Sigmoid colon (tissue), 6 donors: ENCODE measurements at regions not wholly inside any gene's neighbourhood (a gene's known extent, or its start where the extent isn't known, plus 50 kb on each side); places are given as distances from the start of the nearest gene placed in this dataset.

Experiments used
- DNase-seq: peaks from one replicate; pipeline ENCODE4 v3.0.0-alpha.2; 2019
- H3K27ac ChIP-seq, 4 donors: fragments of 200-600 bp; sonication (generic); one replicate each; pipeline ENCODE4 v1.5.1; 2016 to 2019; ENCODE audit warnings: mild to moderate bottlenecking in 1 of 4
- H3K27me3 ChIP-seq, 3 donors: fragments of 200-600 bp; sonication (generic); one replicate each; pipeline ENCODE4 v1.5.1; 2019; ENCODE audit warnings: mild to moderate bottlenecking in 1 of 3
- H3K36me3 ChIP-seq, 4 donors: fragments of 200-600 bp; sonication (generic); one replicate each; pipeline ENCODE4 v1.5.1; 2016 to 2019
- H3K4me1 ChIP-seq, 4 donors: fragments of 200-600 bp; sonication (generic); one replicate each; pipeline ENCODE4 v1.5.1; 2017 to 2019
- H3K4me3 ChIP-seq, 4 donors: fragments of 200-600 bp; sonication (generic); one replicate each; pipeline ENCODE4 v1.5.1; 2017 to 2019; ENCODE audit warnings: mild to moderate bottlenecking in 2 of 4, moderate library complexity in 1 of 4
- H3K9me3 ChIP-seq, 4 donors: fragments of 200-600 bp in 3 of 4; sonication (generic) in 3 of 4; one replicate each; pipeline versions ENCODE4 v1.5.1 to v1.6.1; 2013 to 2019
- CTCF ChIP-seq, 4 experiments: fragments of 450-650 bp in 3 of 4; fragments of 200-600 bp in 1 of 4; IDR thresholded peaks; one replicate each; pipeline ENCODE4 v1.5.1; 2016 to 2019; ENCODE audit warnings: antibody characterized with exemption in 4 of 4, mild to moderate bottlenecking in 3 of 4, moderate library complexity in 2 of 4
- EP300 ChIP-seq, 4 donors: sonication (generic); formaldehyde crosslinking; IDR thresholded peaks; one replicate each; pipeline ENCODE4 v1.6.1; 2017; ENCODE audit warnings: antibody characterized with exemption in 4 of 4
- POLR2A ChIP-seq, 2 donors: fragments of 450-650 bp; IDR thresholded peaks; one replicate each; pipeline ENCODE4 v1.6.1; 2016; ENCODE audit warnings: antibody characterized with exemption in 2 of 2, mild to moderate bottlenecking in 2 of 2, moderate library complexity in 2 of 2
- POLR2AphosphoS5 ChIP-seq, 4 donors: sonication (generic); formaldehyde crosslinking; IDR thresholded peaks; one replicate each; pipeline ENCODE4 v1.6.1; 2017; ENCODE audit warnings: antibody characterized with exemption in 4 of 4
- WGBS, 2 donors: extraction: QIAGEN DNeasy Blood & Tissue Kit; methylation state at CpG; one replicate each; pipeline ENCODE4 v1.1.7; 2013; 5-methylcytosine and 5-hydroxymethylcytosine counted together
- intact Hi-C: fragments of 100-400 bp; cut with DNase I; formaldehyde crosslinking; loops from one replicate; pipeline ENCODE4 v1.15.1; 2023
- donor health status: healthy with polysubstance abuse.
- donor health status: healthy.

- 12 to 66% methylated on average over 3 of the region's 3 CpGs for WGBS, 2 donors
- no peak for TF ChIP-seq POLR2AphosphoS5 (IDR thresholded peaks at IDR 0.05)
- TF ChIP-seq EP300 (IDR thresholded peaks at IDR 0.05), result no peak
- TF ChIP-seq CTCF (IDR thresholded peaks at IDR 0.05), result no peak
- no peak for TF ChIP-seq POLR2A (IDR thresholded peaks at IDR 0.05)
- Histone ChIP-seq H3K27ac (no peak overlapping the region), H3K4me3 (no peak overlapping the region), H3K9me3 (peaks cover 0 to 4% (median 0%) of the 10 kb centered on the region in 4 donors), H3K27me3 (no peaks in the 10 kb centered on the region), H3K4me1 (no peaks in the 10 kb centered on the region), H3K36me3 (no peaks in the 10 kb centered on the region)
- intact Hi-C loops, result no loop called here
- no peak for DNase-seq
These were observed 539.3 kb downstream of the ZNF608 start for GRCh38 chr5:124207118-124207517.

- Histone ChIP-seq H3K9me3 (peaks cover 0 to 4% (median 0%) of the 10 kb centered on the region in 4 donors), H3K36me3 (no peaks in the 10 kb centered on the region), H3K4me1 (no peaks in the 10 kb centered on the region), H3K4me3 (no peak overlapping the region), H3K27ac (no peak overlapping the region), H3K27me3 (no peaks in the 10 kb centered on the region)
- no peak for TF ChIP-seq POLR2A (IDR thresholded peaks at IDR 0.05)
- TF ChIP-seq POLR2AphosphoS5 (IDR thresholded peaks at IDR 0.05), result no peak
- no peak for TF ChIP-seq CTCF (IDR thresholded peaks at IDR 0.05)
- no peak for TF ChIP-seq EP300 (IDR thresholded peaks at IDR 0.05)
- 58 to 59% methylated on average over 2 of the region's 2 CpGs for WGBS, 2 donors
- intact Hi-C loops, result no loop called here
- DNase-seq, result no peak
These were observed 539.9 kb downstream of the ZNF608 start for GRCh38 chr5:124206540-124206939.

- TF ChIP-seq CTCF (IDR thresholded peaks at IDR 0.05), result no peak
- TF ChIP-seq EP300 (IDR thresholded peaks at IDR 0.05), result no peak
- TF ChIP-seq POLR2AphosphoS5 (IDR thresholded peaks at IDR 0.05), result no peak
- no peak for TF ChIP-seq POLR2A (IDR thresholded peaks at IDR 0.05)
- no peaks in the 10 kb centered on the region for H3K4me1 ChIP-seq
- intact Hi-C loops, result no loop called here
- no peak overlapping the region for H3K4me3 ChIP-seq
- no peak for DNase-seq
- no peaks in the 10 kb centered on the region for H3K36me3 ChIP-seq
- no peak overlapping the region for H3K27ac ChIP-seq
- 96 to 97% methylated on average over 4 of the region's 4 CpGs for WGBS, 2 donors
- peaks cover 0 to 4% (median 0%) of the 10 kb centered on the region in 4 donors for H3K9me3 ChIP-seq
- H3K27me3 ChIP-seq, result no peaks in the 10 kb centered on the region
These were observed 543.1 kb downstream of the ZNF608 start for GRCh38 chr5:124203303-124203702.

- no peak for DNase-seq
- Histone ChIP-seq H3K4me3 (no peak overlapping the region), H3K27me3 (no peaks in the 10 kb centered on the region), H3K36me3 (no peaks in the 10 kb centered on the region), H3K9me3 (peaks cover 0 to 4% (median 0%) of the 10 kb centered on the region in 4 donors), H3K4me1 (no peaks in the 10 kb centered on the region), H3K27ac (no peak overlapping the region)
- no peak for TF ChIP-seq EP300 (IDR thresholded peaks at IDR 0.05)
- TF ChIP-seq POLR2A (IDR thresholded peaks at IDR 0.05), result no peak
- intact Hi-C loops, result no loop called here
- WGBS, 2 donors, result 76 to 77% methylated on average over 1 of the region's 1 CpG
These were observed 546.1 kb downstream of the ZNF608 start for GRCh38 chr5:124200381-124200780.

- intact Hi-C loops, result no loop called here
These were observed 546.5 kb downstream of the ZNF608 start for GRCh38 chr5:124199893-124200292.

More at GRCh38 chr5:124199893-124200292, 546.5 kb downstream of the ZNF608 start:
- Histone ChIP-seq H3K9me3 (peaks cover 0 to 4% (median 0%) of the 10 kb centered on the region in 4 donors), H3K27ac (no peak overlapping the region), H3K27me3 (no peaks in the 10 kb centered on the region), H3K36me3 (no peaks in the 10 kb centered on the region), H3K4me3 (no peak overlapping the region), H3K4me1 (no peaks in the 10 kb centered on the region)
- TF ChIP-seq CTCF (IDR thresholded peaks at IDR 0.05), result no peak
- TF ChIP-seq POLR2AphosphoS5 (IDR thresholded peaks at IDR 0.05), result no peak
- no peak for TF ChIP-seq POLR2A (IDR thresholded peaks at IDR 0.05)
- TF ChIP-seq EP300 (IDR thresholded peaks at IDR 0.05), result no peak
- no peak for DNase-seq
- WGBS, 2 donors, result 82 to 90% methylated on average over 3 of the region's 3 CpGs
